ENCODE measurements at regions not wholly inside any gene's neighbourhood (a gene's known extent, or its start where the extent isn't known, plus 50 kb on each side); places are given as distances from the start of the nearest gene placed in this dataset.

DNA sequence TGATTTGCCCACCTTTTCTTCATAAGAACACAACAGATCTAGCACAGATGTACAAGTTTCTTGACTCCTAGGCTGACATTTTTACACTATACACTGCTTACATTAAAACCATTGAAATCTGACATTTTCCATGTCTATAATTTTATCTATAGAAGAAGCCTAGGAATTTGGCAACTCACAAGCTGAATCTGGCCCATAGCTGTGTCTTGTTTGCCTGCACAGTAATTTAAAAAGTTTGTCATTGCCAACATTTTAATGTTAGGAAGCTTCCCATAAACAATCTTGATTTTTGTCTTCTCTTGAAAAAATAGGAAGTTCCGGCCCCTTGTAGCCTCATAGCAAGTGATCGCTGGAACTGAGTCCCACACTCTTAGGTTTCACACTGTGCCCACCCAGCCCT, 394.6 kb upstream of the AZI2 start:
- no peak for DNase-seq

DNA sequence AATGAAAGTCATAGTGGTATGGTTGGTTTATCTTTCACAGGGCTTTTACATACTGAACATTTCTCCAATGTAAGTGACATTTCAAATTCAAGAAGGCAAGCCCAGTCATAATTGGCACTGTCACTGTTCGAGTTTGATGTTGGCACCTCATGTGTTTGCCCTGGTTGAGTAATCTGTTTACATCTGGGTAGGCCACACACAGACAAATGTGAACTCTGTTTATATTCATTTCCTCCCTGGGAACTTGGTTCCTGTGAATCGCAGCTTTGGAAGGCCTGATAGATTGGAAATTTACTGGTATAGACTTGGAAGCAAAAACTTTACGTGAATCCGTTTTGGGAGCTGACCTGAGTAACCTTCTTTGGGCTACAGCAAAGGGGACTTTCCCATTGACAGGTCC, 395.2 kb upstream of the AZI2 start:
- no peak for DNase-seq

DNA sequence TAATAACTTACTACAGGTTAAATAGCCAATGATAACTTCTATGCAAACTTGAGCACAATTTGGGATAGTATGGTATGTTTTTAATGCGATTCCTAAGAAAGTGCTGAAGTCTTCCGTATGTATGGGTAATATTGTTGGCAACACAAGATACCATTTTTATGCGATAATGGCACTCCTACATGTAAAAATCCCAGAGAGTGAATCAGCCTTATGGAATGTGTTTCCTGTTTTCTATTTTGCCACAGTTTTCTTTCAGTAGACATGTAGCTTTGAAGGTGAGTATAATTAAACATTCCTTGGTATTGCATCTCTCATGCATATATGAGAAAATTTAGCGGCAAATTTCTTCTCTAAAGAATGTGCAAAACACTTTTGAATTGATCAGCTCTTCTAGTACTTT, 396.8 kb upstream of the AZI2 start:
- no peak for DNase-seq

DNA sequence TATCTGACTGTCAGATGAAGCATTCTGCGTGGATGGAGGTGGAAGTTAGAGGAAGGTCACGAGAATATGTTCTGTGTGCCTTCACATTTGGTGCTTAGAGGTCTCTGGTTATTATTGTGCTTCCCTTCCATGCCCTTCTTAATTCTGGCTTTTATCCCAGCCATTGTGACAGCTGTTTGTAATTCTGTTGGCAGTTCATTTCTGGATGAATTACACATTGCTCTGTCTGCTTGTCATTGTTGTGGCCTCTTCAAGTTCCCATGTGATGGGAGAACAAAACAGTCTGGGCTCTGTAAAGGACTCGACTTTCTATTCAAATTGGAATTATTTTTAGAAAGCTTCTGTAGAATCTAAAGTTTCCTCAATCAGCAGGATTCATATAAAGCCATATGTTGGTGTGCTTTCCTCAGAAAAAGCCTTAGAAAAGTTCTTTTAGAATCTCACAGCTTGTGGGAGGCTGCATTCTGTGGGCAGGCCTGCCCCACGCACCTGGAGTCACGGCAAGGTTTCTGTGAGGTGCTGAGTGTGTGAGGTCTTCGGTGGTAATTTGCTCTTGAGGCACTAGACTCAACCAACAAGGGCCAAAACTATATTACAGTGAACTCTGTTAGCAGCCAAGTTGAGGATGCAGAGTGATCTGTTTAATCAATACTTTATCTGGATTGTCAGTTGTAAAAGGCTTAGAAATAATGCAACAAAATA, 397.4 kb upstream of the AZI2 start:
- no peak for DNase-seq

DNA sequence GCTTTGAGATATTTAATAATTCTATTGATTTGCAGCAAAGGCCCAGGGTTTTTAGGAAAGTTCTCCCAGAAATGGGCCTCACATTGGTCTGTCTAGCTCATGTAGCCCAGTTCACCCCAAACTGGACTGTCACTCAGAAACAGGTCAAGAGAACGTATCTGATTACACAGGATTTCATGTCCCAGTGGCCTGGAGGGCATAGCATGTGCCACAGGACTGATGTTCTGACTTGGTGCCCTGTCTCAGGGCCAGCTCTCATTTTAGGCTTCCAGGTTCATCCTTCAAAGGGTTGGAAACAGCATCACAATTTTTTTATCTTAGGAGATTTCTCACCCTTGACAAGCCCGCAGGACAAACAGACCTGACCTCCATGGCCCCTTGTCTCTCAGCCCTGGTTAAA, 398.4 kb upstream of the AZI2 start:
- DNase-seq: no peak

DNA sequence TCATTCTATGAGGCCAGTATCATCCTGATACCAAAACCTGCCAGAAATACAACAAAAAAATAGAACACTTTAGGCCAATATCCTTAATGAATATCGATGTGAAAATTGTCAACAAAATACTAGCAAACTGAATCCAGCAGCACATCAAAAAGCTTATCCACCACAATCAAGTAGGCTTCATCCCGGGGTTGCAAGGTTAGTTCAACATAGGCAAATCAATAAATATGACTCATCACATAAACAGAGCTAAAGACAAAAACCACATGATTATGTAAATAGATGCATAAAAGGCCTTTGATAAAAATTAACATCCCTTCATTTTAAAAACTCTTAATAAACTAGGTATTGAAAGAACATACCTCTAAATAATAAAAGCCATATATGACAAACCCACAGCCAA, 403.2 kb upstream of the AZI2 start:
- DNase-seq: no peak

DNA sequence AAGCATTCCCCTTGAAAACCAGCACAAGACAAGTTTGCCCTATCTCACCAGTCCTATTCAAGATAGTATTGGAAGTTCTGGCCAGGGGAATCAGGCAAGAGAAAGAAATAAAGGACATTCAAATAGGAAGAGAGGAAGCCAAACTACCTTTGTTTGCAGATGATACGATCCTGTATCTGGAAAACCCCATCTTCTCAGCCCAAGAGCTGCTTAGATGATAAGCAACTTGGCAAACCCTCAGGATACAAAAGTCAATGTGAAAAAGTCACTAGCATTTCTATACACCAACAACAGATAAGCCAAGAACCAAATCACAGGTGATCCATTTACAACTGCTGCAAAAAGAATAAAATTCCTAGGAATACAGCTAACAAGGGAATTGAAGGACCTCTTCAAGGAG, 403.7 kb upstream of the AZI2 start:
- DNase-seq: no peak

DNA sequence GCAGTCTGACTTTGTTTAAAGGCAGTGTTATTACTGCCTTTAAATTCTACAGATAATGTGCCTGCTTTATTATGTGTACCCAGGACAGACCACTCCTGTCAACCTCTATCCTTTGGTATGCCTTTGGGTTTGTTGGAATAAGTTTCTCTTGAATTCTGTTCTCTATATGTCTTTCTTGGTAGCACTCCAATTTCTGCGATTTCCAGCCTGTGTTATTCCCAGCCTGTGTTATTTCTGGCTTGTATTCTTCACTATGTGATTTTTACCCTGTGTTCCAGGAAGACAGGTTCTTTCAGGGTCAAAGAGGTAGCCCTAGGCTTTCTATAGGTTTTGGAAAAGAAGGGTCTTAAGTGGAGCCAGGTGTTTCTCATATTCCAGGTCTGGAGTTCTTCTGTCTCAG, 407.4 kb upstream of the AZI2 start:
- no peak for DNase-seq

DNA sequence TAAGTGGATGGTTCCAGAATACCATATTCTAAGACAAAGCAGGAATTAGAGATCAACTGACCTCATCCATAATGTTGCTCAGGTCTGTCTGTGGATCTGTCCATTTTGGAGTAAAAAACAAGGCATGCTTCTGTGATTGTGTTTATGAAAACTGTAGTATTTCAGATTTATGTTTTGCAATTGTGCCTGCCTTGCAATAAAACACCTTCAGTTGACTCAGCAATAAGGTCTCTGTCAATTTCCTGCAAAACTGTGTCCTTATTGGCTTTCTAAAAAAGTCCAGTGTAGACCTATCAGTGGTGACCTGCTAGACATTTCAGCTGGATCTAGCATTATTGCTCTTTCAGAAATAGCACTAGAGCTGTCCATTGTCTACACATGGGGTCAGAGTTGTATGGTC, 409.5 kb upstream of the AZI2 start:
- DNase-seq: no peak

DNA sequence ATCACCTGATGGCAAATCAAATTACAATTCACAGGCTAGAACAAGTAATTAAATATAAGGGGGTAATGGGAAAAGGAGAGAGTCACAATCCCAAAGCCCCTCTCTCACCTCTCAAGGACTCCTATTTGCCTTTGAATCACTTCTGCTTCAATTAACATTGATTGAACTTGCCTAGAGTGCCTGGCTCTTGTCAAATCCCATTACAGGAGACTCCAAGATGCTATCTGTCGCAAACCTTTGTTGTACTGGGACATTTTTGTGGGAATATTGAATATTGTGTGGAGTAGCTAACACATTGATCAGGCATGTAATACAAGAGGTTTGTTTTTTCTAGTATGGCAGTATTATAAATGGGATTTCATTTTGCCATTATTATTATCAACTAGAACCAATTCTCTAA, 412.8 kb upstream of the AZI2 start:
- no peak for DNase-seq

DNA sequence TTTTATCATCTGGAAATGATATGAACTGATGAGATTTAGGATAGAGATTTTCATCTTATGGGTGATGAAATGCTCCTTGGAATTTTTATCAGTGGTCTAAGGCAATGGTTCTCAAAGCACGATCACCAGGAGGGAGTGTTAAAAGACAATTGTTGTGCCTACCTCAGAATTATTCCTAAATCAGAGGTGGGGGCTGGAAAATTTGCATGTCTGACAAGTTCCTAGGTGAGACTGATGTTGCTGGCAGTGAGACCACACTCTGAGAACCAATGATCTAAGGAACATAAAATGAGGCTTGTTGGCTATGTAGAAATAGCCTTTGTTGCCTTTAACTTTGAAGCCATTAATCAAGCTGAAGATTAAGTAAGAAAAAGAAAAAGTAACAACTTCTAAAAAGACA, 416.6 kb upstream of the AZI2 start:
- no peak for DNase-seq

DNA sequence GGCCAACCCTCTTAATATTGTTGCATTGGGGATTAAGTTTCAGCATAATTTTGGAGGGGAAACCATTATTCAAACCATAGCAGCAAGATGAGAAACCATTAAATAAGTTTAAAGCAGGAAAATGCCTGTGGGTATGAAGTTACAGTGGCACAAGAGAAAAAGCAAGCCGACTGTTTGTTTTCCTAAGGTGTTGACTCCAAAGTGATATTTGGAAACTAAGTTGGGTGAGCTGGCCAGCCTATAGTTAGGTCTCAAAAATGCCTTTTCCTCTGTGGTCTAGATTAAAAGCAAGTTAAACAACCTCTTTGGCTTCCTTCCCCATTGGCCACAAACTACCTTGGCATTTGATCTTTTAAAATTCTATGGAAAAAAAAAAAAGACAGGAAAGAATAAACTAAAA, 419.8 kb upstream of the AZI2 start:
- DNase-seq: no peak

DNA sequence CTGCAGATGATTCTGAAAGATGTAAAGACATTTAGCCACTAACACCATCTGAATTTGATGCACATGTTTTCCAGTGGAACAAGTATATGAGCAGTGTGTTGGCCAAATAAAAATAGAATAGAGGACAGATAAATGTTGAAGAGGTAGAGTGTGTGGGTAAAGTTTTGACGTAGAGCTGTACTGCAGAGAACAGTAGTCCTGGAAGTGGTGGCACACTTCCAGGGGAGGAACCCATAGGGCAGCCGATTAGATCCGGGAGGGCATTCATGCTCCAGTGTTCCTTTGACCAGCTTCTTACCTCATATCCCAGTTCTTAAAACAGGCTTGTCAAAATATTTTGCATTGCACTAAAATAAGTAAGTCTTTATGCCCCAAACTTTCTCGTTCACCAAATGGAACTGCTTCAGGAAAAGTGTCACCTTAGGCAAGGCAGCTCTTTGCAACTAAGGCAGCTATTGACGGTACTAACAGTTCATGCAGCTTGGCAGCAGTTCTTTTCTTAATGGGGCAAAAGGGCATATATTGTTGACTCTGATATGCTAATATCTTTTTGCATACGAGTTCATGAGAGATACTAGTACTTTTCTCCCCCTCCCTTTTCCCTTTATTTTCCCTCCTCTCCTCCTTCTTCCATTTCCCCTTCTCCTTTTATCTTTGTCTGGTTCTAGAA, 429.3 kb upstream of the AZI2 start:
- DNase-seq: no peak

DNA sequence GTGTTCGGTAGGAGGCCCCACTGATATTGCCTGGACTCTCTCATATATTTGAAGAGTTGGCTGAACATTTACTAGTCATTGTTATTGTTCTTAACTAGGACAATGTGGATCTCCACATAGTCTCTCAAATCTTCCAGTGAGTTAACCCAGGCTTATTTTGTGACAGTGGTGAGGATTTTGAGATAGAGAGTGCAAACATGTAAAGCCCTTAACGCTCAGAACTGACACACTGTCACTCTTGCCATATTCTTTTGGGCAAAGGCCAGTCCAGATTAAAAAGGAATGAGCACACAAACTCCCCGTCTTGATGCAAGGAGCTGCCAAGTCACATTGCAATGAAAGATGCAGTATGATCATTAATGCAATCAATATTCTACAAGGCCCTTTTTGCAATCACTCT, 431.9 kb upstream of the AZI2 start:
- DNase-seq: no peak

DNA sequence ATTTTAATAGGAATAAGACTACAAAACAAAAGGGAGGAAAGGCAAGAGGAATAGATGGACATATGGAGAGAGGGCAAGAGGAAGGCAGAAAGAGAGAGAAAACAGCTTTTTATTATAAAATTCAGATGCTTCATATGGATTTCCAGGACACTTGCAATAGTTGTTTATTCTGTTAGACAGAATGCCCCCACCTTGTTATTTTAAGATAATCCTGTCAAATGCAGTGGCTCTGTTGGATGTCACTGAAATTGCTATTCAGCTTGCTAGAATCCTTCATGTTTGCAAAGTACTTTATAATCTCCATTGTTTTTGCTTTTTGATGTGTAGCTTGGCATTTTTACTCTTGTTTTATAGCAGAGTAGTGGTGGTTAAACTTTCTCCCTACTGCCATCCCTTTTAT, 432.4 kb upstream of the AZI2 start:
- DNase-seq: no peak

DNA sequence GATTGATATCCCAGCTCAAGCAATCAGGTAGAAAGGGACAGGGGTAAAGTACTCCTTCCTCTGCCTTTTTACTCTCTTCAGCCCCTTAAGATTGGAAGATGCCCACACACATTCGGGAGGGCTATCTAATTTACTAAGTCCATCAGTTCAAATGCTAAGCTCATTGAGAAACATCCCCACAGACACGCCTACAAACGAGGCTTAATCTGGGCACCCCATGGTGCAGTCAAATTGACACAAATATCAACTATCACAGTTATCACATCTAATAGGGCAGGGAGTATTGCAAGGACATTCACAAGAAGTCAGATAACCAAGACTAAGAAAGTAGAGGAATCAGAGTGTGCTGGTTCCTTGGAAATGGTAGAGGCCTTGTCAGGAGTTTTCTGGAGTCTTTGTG, 437.8 kb upstream of the AZI2 start:
- no peak for DNase-seq

DNA sequence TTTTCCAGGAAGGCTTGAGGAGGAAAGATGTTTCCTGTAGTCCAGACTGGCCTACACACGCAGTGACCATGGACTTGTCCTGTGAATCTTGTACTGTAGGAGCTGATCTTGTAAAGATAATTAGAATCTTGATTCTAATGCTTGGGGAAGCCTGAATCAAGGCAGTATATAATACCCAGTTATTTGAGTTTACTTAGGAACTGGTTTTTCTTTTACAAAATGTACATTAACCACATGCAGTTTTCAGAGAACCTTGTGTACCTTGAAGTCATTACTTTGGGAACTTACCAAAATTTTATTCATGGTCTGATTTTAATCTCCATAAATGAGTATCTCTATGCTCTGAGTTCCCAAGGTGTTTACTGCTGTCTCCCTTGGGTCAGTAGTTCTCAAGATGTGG, 439.9 kb upstream of the AZI2 start:
- DNase-seq: no peak

DNA sequence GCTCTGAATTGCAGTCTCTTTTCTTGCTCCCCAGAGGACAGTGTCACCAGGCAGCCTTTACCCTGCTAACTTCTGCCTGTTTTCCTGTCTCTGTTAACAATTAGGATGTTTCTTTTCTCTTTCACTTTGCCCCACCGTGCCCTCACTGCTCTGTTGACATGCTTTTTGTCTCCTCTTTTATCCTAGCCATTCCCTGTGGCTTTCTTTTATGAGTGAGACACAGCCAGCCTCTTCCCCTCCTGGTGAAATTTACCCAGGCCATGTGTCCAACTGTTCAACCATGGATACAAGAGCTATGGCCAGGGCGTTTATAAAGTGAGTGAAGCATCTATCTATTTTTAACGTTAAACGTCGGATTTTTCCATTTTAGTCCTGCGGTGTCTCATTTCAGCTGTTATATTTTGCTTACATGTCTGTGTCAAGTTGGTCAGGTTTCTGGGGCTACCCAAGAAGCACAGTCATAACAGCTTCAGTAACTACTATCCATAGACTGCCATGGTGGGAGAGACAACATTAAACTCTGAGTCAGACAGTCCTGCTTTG, 443.2 kb upstream of the AZI2 start:
- no peak for DNase-seq

DNA sequence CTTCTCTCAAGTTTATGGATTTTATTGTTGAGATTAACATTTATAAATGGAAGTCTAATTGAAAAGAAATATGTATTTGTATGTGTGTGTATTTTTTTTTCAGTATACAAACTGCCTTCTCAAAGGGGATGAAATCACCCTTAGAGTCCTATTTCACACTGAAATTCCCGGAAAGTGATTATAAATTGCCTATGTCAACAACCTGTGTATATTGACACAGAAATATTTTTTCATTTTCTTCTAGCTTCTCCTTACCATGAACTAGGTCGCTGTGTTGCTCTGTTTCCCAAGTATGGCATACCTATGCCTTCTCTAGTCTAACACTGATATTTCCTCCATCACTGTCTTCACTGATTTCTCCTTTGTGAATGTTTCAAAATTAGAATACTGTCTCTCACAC, 444.0 kb upstream of the AZI2 start:
- DNase-seq: no peak

DNA sequence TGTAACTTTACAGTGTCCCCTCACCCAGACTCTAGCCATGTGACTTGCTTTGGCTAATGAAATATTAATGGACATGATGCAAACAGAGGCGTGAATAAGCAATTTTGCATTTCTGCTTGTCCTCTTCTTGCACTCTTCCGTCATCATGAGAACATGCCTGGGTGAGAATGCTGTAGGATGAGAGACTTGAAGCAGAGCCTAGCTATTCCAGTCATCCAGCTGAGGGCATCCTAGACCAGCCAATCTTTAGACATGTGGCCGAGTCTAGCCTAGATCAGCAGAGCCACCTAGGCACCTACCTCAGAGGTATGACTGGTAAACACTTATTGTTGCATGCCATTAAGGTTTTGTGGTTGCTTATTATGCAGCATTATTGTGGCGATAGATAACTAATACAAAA, 450.5 kb upstream of the AZI2 start:
- DNase-seq: no peak

DNA sequence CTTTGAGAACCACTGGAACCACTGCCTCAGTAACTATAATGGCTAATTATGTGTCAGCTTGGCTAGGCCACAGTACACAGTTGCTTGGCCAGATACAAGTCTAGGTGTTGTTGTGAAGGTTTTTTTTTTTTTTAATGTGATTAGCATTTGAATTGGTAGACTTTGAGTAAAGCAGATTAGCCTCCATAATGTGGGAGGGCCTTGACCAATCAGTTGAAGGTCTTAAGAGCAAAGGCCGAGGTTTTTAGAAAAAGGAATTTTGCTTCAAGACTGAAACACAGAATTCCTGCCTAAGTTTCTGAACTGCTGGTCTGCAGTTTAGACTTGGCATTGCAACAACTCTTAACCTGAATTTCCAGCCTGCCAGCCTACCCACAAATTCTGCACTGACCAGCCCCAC, 451.6 kb upstream of the AZI2 start:
- DNase-seq: no peak

DNA sequence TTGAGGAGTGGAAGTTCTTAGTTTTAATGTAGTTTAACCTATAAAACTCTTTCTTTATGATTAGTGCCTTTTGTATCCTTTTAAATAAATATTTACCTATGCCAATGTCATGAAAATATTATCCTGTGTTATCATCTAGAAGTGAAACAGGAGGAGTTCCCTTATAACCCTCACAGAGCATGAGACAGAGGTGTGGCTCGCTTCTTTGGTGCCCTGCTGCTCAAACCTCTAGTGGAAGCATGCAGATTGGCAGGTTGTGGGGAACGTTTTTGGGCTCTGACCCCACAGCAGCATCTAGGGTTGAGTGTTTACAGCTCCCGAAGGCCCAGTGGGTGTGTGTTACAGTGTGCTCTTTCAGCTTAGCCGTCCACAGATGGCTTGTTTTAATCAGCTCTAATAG, 459.4 kb upstream of the AZI2 start:
- DNase-seq: no peak

DNA sequence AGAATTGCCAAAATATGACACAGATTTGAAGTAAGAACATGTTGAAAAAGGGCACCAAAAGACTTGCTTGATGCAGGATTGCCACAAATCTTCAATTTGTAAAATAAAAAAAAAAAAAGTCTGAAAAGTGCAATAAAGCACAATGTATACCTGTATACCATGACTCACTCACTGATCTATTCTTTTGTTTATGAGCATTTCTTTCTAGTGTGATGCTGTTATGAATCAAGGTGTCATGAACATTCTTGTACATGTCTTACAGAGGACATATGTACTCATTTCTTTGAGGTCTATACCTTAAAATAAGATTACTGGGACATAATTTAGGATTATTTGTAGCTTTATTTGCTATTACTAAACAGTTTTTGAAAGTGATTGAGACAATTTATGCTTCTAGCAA, 464.9 kb upstream of the RBMS3 start:
- no peak for DNase-seq

DNA sequence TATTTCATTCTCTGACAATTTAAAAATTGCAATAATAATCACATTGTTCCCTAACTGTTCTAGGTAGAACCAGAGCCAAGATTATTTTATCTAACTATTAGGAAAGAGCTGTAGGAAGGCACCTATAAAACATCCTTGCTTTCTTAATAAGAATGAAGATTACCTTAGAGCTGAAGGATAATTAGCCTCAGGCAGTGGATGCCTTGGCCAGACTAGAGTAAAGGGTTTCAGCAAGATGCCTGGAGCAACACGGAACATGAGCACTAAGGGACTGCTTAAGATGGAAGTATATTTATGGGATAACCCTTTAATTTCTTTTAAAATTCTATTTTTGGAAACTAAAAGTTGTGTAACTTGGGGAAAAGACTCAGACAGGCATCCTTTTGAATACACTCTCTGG, 456.6 kb upstream of the RBMS3 start:
- no peak for DNase-seq

DNA sequence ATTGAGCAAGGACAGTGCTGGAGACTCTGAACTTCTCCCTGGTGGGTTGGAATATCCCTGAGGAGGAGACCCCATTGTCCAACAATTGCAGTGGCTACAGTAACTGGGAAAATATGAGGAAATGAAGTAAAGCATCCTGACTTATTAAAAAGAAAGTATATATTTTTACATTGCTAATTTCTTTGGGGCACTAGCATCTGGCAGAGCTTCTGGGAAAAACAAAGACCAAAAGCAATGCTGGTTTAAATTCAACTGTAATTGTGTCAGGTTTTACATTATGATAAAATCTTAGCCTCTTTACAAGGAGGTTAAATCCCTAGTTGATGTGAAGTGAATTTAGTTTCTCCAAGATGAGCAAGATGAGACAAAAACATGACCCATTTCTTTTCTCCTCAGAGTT, 454.0 kb upstream of the RBMS3 start:
- no peak for DNase-seq
